ENCODE measurements at regions not wholly inside any gene's neighbourhood (a gene's known extent, or its start where the extent isn't known, plus 50 kb on each side); places are given as distances from the start of the nearest gene placed in this dataset.

GRCh38 chr1:193799371-193799770, 613.0 kb upstream of the B3GALT2 start:
- no peak for DNase-seq (ENCODE audit: low spot score)

- no peak for DNase-seq (ENCODE audit: low spot score)
These were observed 607.8 kb upstream of the B3GALT2 start for GRCh38 chr1:193794239-193794638.

- no peak for DNase-seq (ENCODE audit: low spot score)
These were observed 605.3 kb upstream of the B3GALT2 start for GRCh38 chr1:193791746-193792145.

GRCh38 chr1:193787061-193787460, 600.6 kb upstream of the B3GALT2 start:
- DNase-seq (ENCODE audit: low spot score) = no peak

GRCh38 chr1:193785850-193786420, 599.5 kb upstream of the B3GALT2 start:
- no peak for DNase-seq (ENCODE audit: low spot score)

- no peak for DNase-seq (ENCODE audit: low spot score)
These were observed 588.3 kb upstream of the B3GALT2 start for GRCh38 chr1:193774536-193775323.

- no peak for DNase-seq (ENCODE audit: low spot score)
These were observed 585.2 kb upstream of the B3GALT2 start for GRCh38 chr1:193771596-193771995.

GRCh38 chr1:193769651-193770050, 583.2 kb upstream of the B3GALT2 start:
- DNase-seq (ENCODE audit: low spot score) = no peak

- DNase-seq (ENCODE audit: low spot score) = no peak
These were observed 581.5 kb upstream of the B3GALT2 start for GRCh38 chr1:193767886-193768285.

- no peak for DNase-seq (ENCODE audit: low spot score)
These were observed 579.9 kb upstream of the B3GALT2 start for GRCh38 chr1:193766329-193766728.

GRCh38 chr1:193763266-193763665, 576.9 kb upstream of the B3GALT2 start:
- no peak for DNase-seq (ENCODE audit: low spot score)

- no peak for DNase-seq (ENCODE audit: low spot score)
These were observed 575.8 kb upstream of the B3GALT2 start for GRCh38 chr1:193762236-193762635.

- no peak for DNase-seq (ENCODE audit: low spot score)
These were observed 569.0 kb upstream of the B3GALT2 start for GRCh38 chr1:193755441-193755840.

- peak; percentile 14 for DNase-seq (ENCODE audit: low spot score)
These were observed 568.5 kb upstream of the B3GALT2 start for GRCh38 chr1:193754732-193755427.

- DNase-seq (ENCODE audit: low spot score) = no peak
These were observed 567.7 kb upstream of the B3GALT2 start for GRCh38 chr1:193754151-193754550.

- DNase-seq (ENCODE audit: low spot score) = no peak
These were observed 566.8 kb upstream of the B3GALT2 start for GRCh38 chr1:193753038-193753756.

GRCh38 chr1:193749868-193750267, 563.5 kb upstream of the B3GALT2 start:
- DNase-seq (ENCODE audit: low spot score) = no peak

- no peak for DNase-seq (ENCODE audit: low spot score)
These were observed 561.2 kb upstream of the B3GALT2 start for GRCh38 chr1:193747579-193747978.

- no peak for DNase-seq (ENCODE audit: low spot score)
These were observed 554.8 kb upstream of the B3GALT2 start for GRCh38 chr1:193741228-193741627.

GRCh38 chr1:193740762-193741161, 554.3 kb upstream of the B3GALT2 start:
- DNase-seq (ENCODE audit: low spot score) = no peak

- no peak for DNase-seq (ENCODE audit: low spot score)
These were observed 550.1 kb upstream of the B3GALT2 start for GRCh38 chr1:193736507-193736906.

GRCh38 chr1:193733674-193734073, 547.3 kb upstream of the B3GALT2 start:
- no peak for DNase-seq (ENCODE audit: low spot score)

- DNase-seq (ENCODE audit: low spot score) = no peak
These were observed 543.6 kb upstream of the B3GALT2 start for GRCh38 chr1:193730017-193730416.

Measured in RKO (cell line).